ENCODE measurements at regions not wholly inside any gene's neighbourhood (a gene's known extent, or its start where the extent isn't known, plus 50 kb on each side); places are given as distances from the start of the nearest gene placed in this dataset.
A peak's percentile ranks its signal among the peaks of the same experiment; 100 is the strongest.

DNA sequence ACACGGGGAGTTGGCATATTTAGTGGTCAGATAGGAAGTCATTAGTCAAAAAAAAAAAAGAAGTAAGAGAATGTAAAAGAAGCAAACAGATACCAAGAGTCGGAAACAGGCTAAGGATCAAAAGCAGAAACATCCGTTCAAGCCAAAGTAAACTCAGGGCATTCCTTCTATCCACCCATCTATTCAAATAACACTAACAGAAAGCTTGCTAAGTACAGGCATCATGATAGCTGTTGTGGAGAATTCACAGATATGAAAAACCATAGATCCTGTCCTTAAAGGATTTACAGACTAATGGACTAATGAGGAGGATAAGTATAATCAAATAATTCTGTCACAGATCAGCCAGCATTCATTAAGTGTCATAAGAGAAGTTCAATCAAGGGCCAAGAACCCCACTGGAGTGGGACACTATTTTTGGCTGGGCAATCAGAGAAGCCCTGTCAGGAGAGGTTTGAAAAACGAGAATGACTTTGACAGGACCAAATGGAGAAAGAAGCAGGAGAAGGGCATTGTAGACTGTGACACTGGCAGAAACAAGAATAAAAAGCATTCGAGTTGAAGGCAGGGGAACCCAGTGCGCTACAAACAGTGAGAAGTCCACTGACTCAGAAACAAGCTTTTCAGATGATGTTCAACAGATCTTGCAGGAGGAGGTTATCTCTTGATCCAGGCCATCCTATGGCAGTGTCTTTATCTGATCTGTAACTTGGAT is 154.2 kb upstream of the TSLP start:
- intact Hi-C loops (cut with micrococcal nuclease; ENCODE audit: unreplicated experiment) = no loop called here
- no peaks in the 10 kb centered on the region for H3K27me3 ChIP-seq (ENCODE audit: insufficient read depth, low read depth)
- H3K27ac ChIP-seq = no peak overlapping the region
- no peaks in the 10 kb centered on the region for H3K9me3 ChIP-seq (ENCODE audit: insufficient read depth, low read depth)
- no peak for TF ChIP-seq EZH2 (IDR thresholded peaks at IDR 0.05; ENCODE audit: low read depth)
- TF ChIP-seq, protein P1, sequence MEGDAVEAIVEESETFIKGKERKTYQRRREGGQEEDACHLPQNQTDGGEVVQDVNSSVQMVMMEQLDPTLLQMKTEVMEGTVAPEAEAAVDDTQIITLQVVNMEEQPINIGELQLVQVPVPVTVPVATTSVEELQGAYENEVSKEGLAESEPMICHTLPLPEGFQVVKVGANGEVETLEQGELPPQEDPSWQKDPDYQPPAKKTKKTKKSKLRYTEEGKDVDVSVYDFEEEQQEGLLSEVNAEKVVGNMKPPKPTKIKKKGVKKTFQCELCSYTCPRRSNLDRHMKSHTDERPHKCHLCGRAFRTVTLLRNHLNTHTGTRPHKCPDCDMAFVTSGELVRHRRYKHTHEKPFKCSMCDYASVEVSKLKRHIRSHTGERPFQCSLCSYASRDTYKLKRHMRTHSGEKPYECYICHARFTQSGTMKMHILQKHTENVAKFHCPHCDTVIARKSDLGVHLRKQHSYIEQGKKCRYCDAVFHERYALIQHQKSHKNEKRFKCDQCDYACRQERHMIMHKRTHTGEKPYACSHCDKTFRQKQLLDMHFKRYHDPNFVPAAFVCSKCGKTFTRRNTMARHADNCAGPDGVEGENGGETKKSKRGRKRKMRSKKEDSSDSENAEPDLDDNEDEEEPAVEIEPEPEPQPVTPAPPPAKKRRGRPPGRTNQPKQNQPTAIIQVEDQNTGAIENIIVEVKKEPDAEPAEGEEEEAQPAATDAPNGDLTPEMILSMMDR (conservative IDR thresholded peaks at IDR 0.05) = no peak
- no peaks in the 10 kb centered on the region for H3K9me2 ChIP-seq (ENCODE audit: insufficient read depth)
- ChIA-PET POLR2A (ENCODE audit: unreplicated experiment) (no interaction called here), CTCF (no interaction called here)
- H4K20me1 ChIP-seq (ENCODE audit: insufficient read depth) = no peaks in the 10 kb centered on the region
- no peak overlapping the region for H3K4me3 ChIP-seq
- peaks cover 11% of the 10 kb centered on the region for H3F3A ChIP-seq (ENCODE audit: insufficient read depth, low read depth)
- no peaks in the 10 kb centered on the region for H3K79me2 ChIP-seq (ENCODE audit: low read depth)
- no peak overlapping the region for H2AFZ ChIP-seq
- peak overlapping the region; percentile 43; the same call in 1 of the 2 replicates for H3K4me2 ChIP-seq
- BruUV-seq (replicated peaks) = no TSS peak
- H3K36me3 ChIP-seq (ENCODE audit: low read depth) = no peaks in the 10 kb centered on the region
- H3K4me1 ChIP-seq (replicated peaks; ENCODE audit: insufficient read depth) = peaks cover 27% of the 10 kb centered on the region
- no peak for DNase-seq

DNA sequence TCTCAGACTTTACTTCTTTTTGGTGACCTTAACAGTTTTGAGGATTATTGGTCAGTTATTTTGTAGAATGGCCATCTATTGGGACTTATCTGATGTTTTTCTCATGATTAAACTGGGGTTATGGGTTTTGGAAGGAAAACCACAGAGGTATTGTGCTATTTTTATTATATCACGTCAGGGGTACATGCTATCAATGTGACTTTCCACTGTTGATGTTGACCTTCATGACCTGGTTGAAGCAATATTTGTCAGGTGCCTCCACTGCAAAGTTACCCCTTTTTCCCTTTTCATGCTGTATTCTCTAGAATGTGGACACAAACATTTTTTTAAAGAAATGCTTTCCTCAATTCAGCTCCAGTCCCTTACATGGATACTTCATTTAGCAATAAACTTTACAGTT is 152.8 kb upstream of the TSLP start:
- Histone ChIP-seq H4K20me1 (ENCODE audit: insufficient read depth) (no peaks in the 10 kb centered on the region), H3K27ac (no peak overlapping the region), H3K4me2 (no peak overlapping the region), H3K9me3 (ENCODE audit: insufficient read depth, low read depth) (no peaks in the 10 kb centered on the region), H3K27me3 (ENCODE audit: insufficient read depth, low read depth) (no peaks in the 10 kb centered on the region), H3F3A (ENCODE audit: insufficient read depth, low read depth) (peaks cover 11% of the 10 kb centered on the region), H3K4me1 (replicated peaks; ENCODE audit: insufficient read depth) (peaks cover 27% of the 10 kb centered on the region), H2AFZ (no peak overlapping the region), H3K9me2 (ENCODE audit: insufficient read depth) (no peaks in the 10 kb centered on the region), H3K36me3 (ENCODE audit: low read depth) (no peaks in the 10 kb centered on the region), H3K79me2 (ENCODE audit: low read depth) (no peaks in the 10 kb centered on the region), H3K4me3 (no peak overlapping the region)
- no TSS peak for BruUV-seq (replicated peaks)
- TF ChIP-seq, protein P1 (conservative IDR thresholded peaks at IDR 0.05) = no peak
- no peak for TF ChIP-seq EZH2 (IDR thresholded peaks at IDR 0.05; ENCODE audit: low read depth)
- POLR2A ChIA-PET (ENCODE audit: unreplicated experiment) = no interaction called here
- CTCF ChIA-PET = no interaction called here
- intact Hi-C loops (cut with micrococcal nuclease; ENCODE audit: unreplicated experiment) = no loop called here
- no peak for DNase-seq

DNA sequence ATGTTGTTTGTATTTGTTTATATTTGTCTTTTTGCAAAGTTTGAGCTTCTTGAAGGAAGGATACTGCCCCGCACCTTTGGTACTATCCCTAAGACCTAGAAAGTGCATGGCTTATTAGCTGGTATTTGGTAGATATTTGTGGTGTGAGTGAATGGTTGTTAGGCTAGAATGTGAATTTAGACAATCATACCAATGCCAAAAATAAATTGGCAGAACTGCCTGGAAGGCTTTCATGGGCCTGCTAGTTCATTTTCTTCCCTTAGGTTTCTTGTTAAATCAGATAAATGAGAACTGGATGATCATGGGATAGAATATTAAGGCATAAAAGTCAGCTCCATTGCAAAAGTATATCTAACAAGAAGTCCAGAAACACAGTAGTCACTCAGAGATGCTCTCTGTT is 147.5 kb upstream of the TSLP start:
- ChIA-PET POLR2A (ENCODE audit: unreplicated experiment) (no interaction called here), CTCF (no interaction called here)
- no peak for DNase-seq
- H3K9me3 ChIP-seq (ENCODE audit: insufficient read depth, low read depth) = no peaks in the 10 kb centered on the region
- no peaks in the 10 kb centered on the region for H3K36me3 ChIP-seq (ENCODE audit: low read depth)
- no peak overlapping the region for H3K4me2 ChIP-seq
- no peaks in the 10 kb centered on the region for H3K9me2 ChIP-seq (ENCODE audit: insufficient read depth)
- no peak overlapping the region for H3K4me3 ChIP-seq
- no peak overlapping the region for H3K27ac ChIP-seq
- H2AFZ ChIP-seq = no peak overlapping the region
- H3F3A ChIP-seq (ENCODE audit: insufficient read depth, low read depth) = no peaks in the 10 kb centered on the region
- H3K4me1 ChIP-seq (replicated peaks; ENCODE audit: insufficient read depth) = no peaks in the 10 kb centered on the region
- no peak for TF ChIP-seq EZH2 (IDR thresholded peaks at IDR 0.05; ENCODE audit: low read depth)
- TF ChIP-seq, protein P1 (conservative IDR thresholded peaks at IDR 0.05) = no peak
- H3K27me3 ChIP-seq (ENCODE audit: insufficient read depth, low read depth) = no peaks in the 10 kb centered on the region
- BruUV-seq (replicated peaks) = no TSS peak
- intact Hi-C loops (cut with micrococcal nuclease; ENCODE audit: unreplicated experiment) = no loop called here
- no peaks in the 10 kb centered on the region for H3K79me2 ChIP-seq (ENCODE audit: low read depth)
- H4K20me1 ChIP-seq (ENCODE audit: insufficient read depth) = no peaks in the 10 kb centered on the region
